H7 (cell line): ENCODE measurements at regions not wholly inside any gene's neighbourhood (a gene's known extent, or its start where the extent isn't known, plus 50 kb on each side); places are given as distances from the start of the nearest gene placed in this dataset.

Experiments used
- DNase-seq: peaks from one replicate; pipeline ENCODE4 v3.0.0; 2012
- H3K27me3 ChIP-seq: 2 replicates; pipeline ENCODE4 v1.6.0; 2011; ENCODE audit warnings: mild to moderate bottlenecking, low read length; ENCODE audit not compliant: control insufficient read depth, insufficient read depth
- H3K36me3 ChIP-seq: replicated peaks from 2 replicates; pipeline ENCODE4 v1.5.1; 2011; ENCODE audit warnings: low read length; ENCODE audit not compliant: control insufficient read depth, insufficient read depth
- H3K4me3 ChIP-seq: 2 replicates; pipeline ENCODE4 v1.5.1; 2011; ENCODE audit warnings: low read depth, mild to moderate bottlenecking, control low read depth, low read length, moderate library complexity; ENCODE audit not compliant: insufficient read depth

GRCh38 chr5:5570646-5571045 is 148.2 kb downstream of the ICE1 start:
- no peaks in the 10 kb centered on the region for H3K36me3 ChIP-seq
- no peaks in the 10 kb centered on the region for H3K27me3 ChIP-seq
- H3K4me3 ChIP-seq: no peak overlapping the region
- no peak for DNase-seq

- Histone ChIP-seq H3K36me3 (no peaks in the 10 kb centered on the region), H3K27me3 (no peaks in the 10 kb centered on the region), H3K4me3 (no peak overlapping the region)
- DNase-seq: no peak
These were observed 142.4 kb downstream of the ICE1 start for GRCh38 chr5:5564898-5565297.

- no peak for DNase-seq
- no peaks in the 10 kb centered on the region for H3K27me3 ChIP-seq
- no peaks in the 10 kb centered on the region for H3K36me3 ChIP-seq
- H3K4me3 ChIP-seq: no peak overlapping the region
These were observed 137.5 kb downstream of the ICE1 start for GRCh38 chr5:5560016-5560415.

GRCh38 chr5:5558638-5559527 is 136.4 kb downstream of the ICE1 start:
- no peaks in the 10 kb centered on the region for H3K36me3 ChIP-seq
- H3K4me3 ChIP-seq: no peak overlapping the region
- H3K27me3 ChIP-seq: no peaks in the 10 kb centered on the region
- no peak for DNase-seq

GRCh38 chr5:5558102-5558501 is 135.6 kb downstream of the ICE1 start:
- DNase-seq: no peak
- no peaks in the 10 kb centered on the region for H3K36me3 ChIP-seq
- no peak overlapping the region for H3K4me3 ChIP-seq
- H3K27me3 ChIP-seq: no peaks in the 10 kb centered on the region

- DNase-seq: no peak
- no peak overlapping the region for H3K4me3 ChIP-seq
- no peaks in the 10 kb centered on the region for H3K27me3 ChIP-seq
- no peaks in the 10 kb centered on the region for H3K36me3 ChIP-seq
These were observed 129.0 kb downstream of the ICE1 start for GRCh38 chr5:5551499-5551898.

- no peaks in the 10 kb centered on the region for H3K27me3 ChIP-seq
- no peak overlapping the region for H3K4me3 ChIP-seq
- no peak for DNase-seq
- H3K36me3 ChIP-seq: no peaks in the 10 kb centered on the region
These were observed 123.9 kb downstream of the ICE1 start for GRCh38 chr5:5546408-5546807.

GRCh38 chr5:5544094-5544663 is 121.7 kb downstream of the ICE1 start:
- Histone ChIP-seq H3K4me3 (no peak overlapping the region), H3K36me3 (no peaks in the 10 kb centered on the region), H3K27me3 (no peaks in the 10 kb centered on the region)
- no peak for DNase-seq

GRCh38 chr5:5542654-5543053 is 120.2 kb downstream of the ICE1 start:
- H3K36me3 ChIP-seq: no peaks in the 10 kb centered on the region
- no peak overlapping the region for H3K4me3 ChIP-seq
- no peaks in the 10 kb centered on the region for H3K27me3 ChIP-seq
- DNase-seq: no peak

- no peaks in the 10 kb centered on the region for H3K27me3 ChIP-seq
- H3K36me3 ChIP-seq: no peaks in the 10 kb centered on the region
- H3K4me3 ChIP-seq: no peak overlapping the region
- DNase-seq: no peak
These were observed 117.6 kb downstream of the ICE1 start for GRCh38 chr5:5540065-5540464.
